AG09319 (cell line): ENCODE measurements at regions not wholly inside any gene's neighbourhood (a gene's known extent, or its start where the extent isn't known, plus 50 kb on each side); places are given as distances from the start of the nearest gene placed in this dataset.

Experiments used
- DNase-seq: peaks from one replicate; pipeline ENCODE4 v3.0.0-alpha.2; 2010; ENCODE audit warnings: low read depth; ENCODE audit errors: extremely low read depth
- CTCF ChIP-seq: IDR thresholded peaks from 2 replicates; pipeline ENCODE4 v1.5.1; 2011; ENCODE audit warnings: low read depth, mild to moderate bottlenecking, inconsistent platforms, low read length, moderate library complexity

DNA sequence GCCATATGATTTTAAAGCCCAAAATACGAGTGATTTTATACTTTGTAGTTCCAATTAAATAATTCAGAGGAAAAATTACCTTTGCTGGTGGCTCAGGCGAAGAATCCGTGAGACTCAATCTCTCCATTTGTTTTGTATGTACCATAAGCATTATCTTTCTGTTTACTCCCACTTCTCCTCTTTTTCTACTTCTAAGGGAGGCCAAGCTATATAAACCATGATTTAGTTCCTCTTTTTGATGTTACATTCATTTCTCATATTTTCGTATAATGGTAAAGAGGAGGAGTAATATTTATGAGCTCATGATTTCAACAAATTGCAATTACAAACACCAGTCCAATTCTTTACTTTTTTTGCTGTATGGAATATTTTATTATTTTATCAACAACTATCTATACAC lies 50.6 kb upstream of the TES start:
- no peak for TF ChIP-seq CTCF
- DNase-seq, result no peak
